H9 (cell line): ENCODE measurements at regions not wholly inside any gene's neighbourhood (a gene's known extent, or its start where the extent isn't known, plus 50 kb on each side); places are given as distances from the start of the nearest gene placed in this dataset.

Experiments used
- DNase-seq: peaks from one replicate; pipeline ENCODE4 v3.0.0-alpha.2; 2017
- H2AFZ ChIP-seq: one replicate; pipeline ENCODE4 v1.6.1; 2013; ENCODE audit warnings: mild to moderate bottlenecking, low read length, control low read depth, moderate library complexity
- H2AK5ac ChIP-seq: 2 replicates; pipeline ENCODE4 v1.6.1; 2013; ENCODE audit warnings: low read length, control low read depth, mixed read lengths; ENCODE audit not compliant: insufficient read length
- H2BK120ac ChIP-seq: one replicate; pipeline ENCODE4 v1.6.1; 2013; ENCODE audit warnings: low read depth, mild to moderate bottlenecking, low read length, control low read depth, inconsistent platforms; ENCODE audit not compliant: poor library complexity, severe bottlenecking
- H2BK12ac ChIP-seq: 2 replicates; pipeline ENCODE4 v1.6.1; 2013; ENCODE audit warnings: low read length, control low read depth, mixed read lengths, low read depth; ENCODE audit not compliant: insufficient read length
- H2BK15ac ChIP-seq: 2 replicates; pipeline ENCODE4 v1.6.1; 2013; ENCODE audit warnings: low read depth, low read length, control low read depth
- H2BK20ac ChIP-seq: one replicate; pipeline ENCODE4 v1.6.1; 2013; ENCODE audit warnings: low read depth, mild to moderate bottlenecking, low read length, control low read depth, inconsistent platforms; ENCODE audit not compliant: poor library complexity, severe bottlenecking
- H2BK5ac ChIP-seq: 2 replicates; pipeline ENCODE4 v1.6.1; 2013; ENCODE audit warnings: low read length, control low read depth, mixed read lengths; ENCODE audit not compliant: insufficient read length
- H3K14ac ChIP-seq: 2 replicates; pipeline ENCODE4 v1.6.1; 2013; ENCODE audit warnings: low read length, control low read depth; ENCODE audit not compliant: insufficient read depth
- H3K18ac ChIP-seq: 2 replicates; pipeline ENCODE4 v1.6.1; 2013; ENCODE audit warnings: low read depth, mild to moderate bottlenecking, mixed read lengths, low read length, control low read depth; ENCODE audit not compliant: insufficient read length
- H3K23ac ChIP-seq: 2 replicates; pipeline ENCODE4 v1.6.1; 2013; ENCODE audit warnings: low read length, control low read depth, mixed read lengths, low read depth; ENCODE audit not compliant: insufficient read length
- H3K23me2 ChIP-seq: 2 replicates; pipeline ENCODE4 v1.6.1; 2013; ENCODE audit warnings: low read depth, mild to moderate bottlenecking, mixed read lengths, low read length, control low read depth; ENCODE audit not compliant: insufficient read length, poor library complexity, severe bottlenecking
- H3K27ac ChIP-seq: 2 replicates; pipeline ENCODE4 v1.5.1; 2013; ENCODE audit warnings: low read length, control low read depth, mixed read lengths, low read depth; ENCODE audit not compliant: insufficient read length
- H3K27me3 ChIP-seq: 2 replicates; pipeline ENCODE4 v1.6.1; 2013; ENCODE audit warnings: low read length, control low read depth, inconsistent platforms; ENCODE audit not compliant: insufficient read depth
- H3K4ac ChIP-seq: 2 replicates; pipeline ENCODE4 v1.6.1; 2013; ENCODE audit warnings: low read depth, mild to moderate bottlenecking, control low read depth, inconsistent platforms, low read length, moderate library complexity
- H3K4me1 ChIP-seq: 2 replicates; pipeline ENCODE4 v1.6.1; 2013; ENCODE audit warnings: low read length, control low read depth, inconsistent platforms; ENCODE audit not compliant: insufficient read depth
- H3K4me2 ChIP-seq: 2 replicates; pipeline ENCODE4 v1.6.1; 2013; ENCODE audit warnings: low read length, control low read depth, mixed read lengths; ENCODE audit not compliant: insufficient read length, insufficient read depth
- H3K56ac ChIP-seq: 2 replicates; pipeline ENCODE4 v1.6.1; 2013; ENCODE audit warnings: low read depth, mild to moderate bottlenecking, mixed read lengths, low read length, control low read depth; ENCODE audit not compliant: insufficient read length
- H3K79me1 ChIP-seq: 2 replicates; pipeline ENCODE4 v1.6.1; 2013; ENCODE audit warnings: low read depth, mild to moderate bottlenecking, moderate library complexity, low read length, control low read depth, inconsistent platforms; ENCODE audit not compliant: insufficient read depth, poor library complexity, severe bottlenecking
- H3K79me2 ChIP-seq: 2 replicates; pipeline ENCODE4 v1.6.1; 2013; ENCODE audit warnings: low read length, control low read depth, inconsistent platforms; ENCODE audit not compliant: insufficient read depth
- H3K9ac ChIP-seq: 2 replicates; pipeline ENCODE4 v1.6.1; 2013; ENCODE audit warnings: low read length, control low read depth, mixed read lengths; ENCODE audit not compliant: insufficient read length; ENCODE audit errors: extremely low read depth
- H3K9me3 ChIP-seq: one replicate; pipeline ENCODE4 v1.6.1; 2013; ENCODE audit warnings: low read depth, low read length, inconsistent platforms; ENCODE audit not compliant: control insufficient read depth
- H3T11ph ChIP-seq: one replicate; pipeline ENCODE4 v1.6.1; 2013; ENCODE audit warnings: mild to moderate bottlenecking, low read length, control low read depth, inconsistent platforms
- H4K20me1 ChIP-seq: one replicate; pipeline ENCODE4 v1.6.1; 2013; ENCODE audit not compliant: control insufficient read depth, insufficient read length, insufficient read depth
- H4K5ac ChIP-seq: 2 replicates; pipeline ENCODE4 v1.6.1; 2013; ENCODE audit warnings: low read depth, mild to moderate bottlenecking, mixed read lengths, low read length, control low read depth; ENCODE audit not compliant: insufficient read length
- H4K8ac ChIP-seq: replicated peaks from 2 replicates; pipeline ENCODE4 v1.6.1; 2013; ENCODE audit warnings: low read length, control low read depth, mixed read lengths, low read depth; ENCODE audit not compliant: insufficient read length
- H4K91ac ChIP-seq: 2 replicates; pipeline ENCODE4 v1.6.1; 2013; ENCODE audit warnings: low read depth, mild to moderate bottlenecking, moderate library complexity, mixed read lengths, low read length, control low read depth; ENCODE audit not compliant: insufficient read length
- H3K27ac Mint-ChIP-seq, 3 experiments: 2 replicates in 2 of 3; 3 replicates in 1 of 3; pipeline ENCODE4 v1.8.0; 2020 to 2021; ENCODE audit warnings: mixed read lengths in 3 of 3, mild to moderate bottlenecking in 1 of 3, moderate library complexity in 1 of 3
- H3K27me3 Mint-ChIP-seq: 2 replicates; pipeline ENCODE4 v1.8.0; 2021; ENCODE audit warnings: low read depth, mild to moderate bottlenecking, moderate library complexity, mixed read lengths
- H3K36me3 Mint-ChIP-seq, 3 experiments: 2 replicates in 2 of 3; 3 replicates in 1 of 3; pipeline ENCODE4 v1.8.0; 2020 to 2021; ENCODE audit warnings: low read depth in 3 of 3, mixed read lengths in 3 of 3; ENCODE audit not compliant: insufficient read depth in 1 of 3
- H3K4me1 Mint-ChIP-seq, 2 experiments: 2 replicates each; pipeline ENCODE4 v1.8.0; 2020; ENCODE audit warnings: mixed read lengths in 2 of 2
- H3K4me3 Mint-ChIP-seq, 2 experiments: 2 replicates in 1 of 2; 3 replicates in 1 of 2; pipeline ENCODE4 v1.8.0; 2020 to 2021; ENCODE audit warnings: mild to moderate bottlenecking in 2 of 2, mixed read lengths in 2 of 2, moderate library complexity in 1 of 2
- H3K9me3 Mint-ChIP-seq, 2 experiments: 2 replicates in 1 of 2; 3 replicates in 1 of 2; pipeline ENCODE4 v1.8.0; 2020; ENCODE audit warnings: mild to moderate bottlenecking in 2 of 2, mixed read lengths in 2 of 2, moderate library complexity in 1 of 2
- WGBS: extraction: QIAGEN DNeasy Blood & Tissue Kit; methylation state at CpG from one replicate; pipeline ENCODE4 v1.1.7; 2013; ENCODE audit warnings: missing lambda C conversion rate, low lambda C conversion rate, mixed read lengths; ENCODE audit not compliant: insufficient read length; ENCODE audit errors: extremely low coverage; 5-methylcytosine and 5-hydroxymethylcytosine counted together
- TF ChIP-seq, protein P1 (sequence below): fragments of 200-600 bp; sonication (generic); conservative IDR thresholded peaks from 3 replicates; pipeline ENCODE4 v1.8.0; 2021; ENCODE audit warnings: antibody characterized with exemption, mild to moderate bottlenecking

DNA sequence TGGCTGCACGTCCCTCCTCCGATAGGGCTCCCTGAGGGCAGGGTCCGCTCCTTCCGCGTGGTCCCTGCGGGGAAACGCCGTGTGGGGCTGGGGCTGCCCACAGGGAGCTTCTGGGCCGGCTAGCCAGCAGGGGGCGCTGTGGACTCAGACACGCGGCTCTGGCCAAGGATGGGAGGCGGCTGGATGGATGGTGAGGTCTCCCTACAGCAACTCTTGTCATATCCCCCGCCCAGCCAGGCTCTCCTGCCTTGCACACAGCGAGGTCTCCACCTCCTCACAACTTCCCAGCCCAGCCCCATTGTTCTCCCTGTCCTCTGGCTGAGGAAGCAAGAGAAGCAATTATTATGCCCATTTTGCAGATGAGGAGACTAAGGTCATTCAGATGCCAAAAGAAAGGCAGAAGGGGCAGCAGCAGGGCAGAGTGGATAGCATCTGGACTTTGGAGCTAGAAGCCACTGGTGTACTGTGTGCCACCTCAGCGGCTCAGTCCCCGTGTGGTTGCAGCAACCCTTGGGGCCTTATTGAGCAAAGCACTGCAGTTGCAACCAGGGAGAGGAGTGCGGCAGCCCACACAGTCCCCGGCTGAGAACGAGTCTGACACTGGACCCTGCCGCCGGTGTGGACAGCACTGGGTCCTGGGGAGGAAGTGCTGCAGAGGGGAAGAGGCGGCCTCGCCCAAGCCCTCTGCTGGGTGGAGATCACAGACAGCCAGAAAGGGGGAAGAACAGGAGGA, 99.0 kb downstream of the ZFP36L2 start:
- Histone ChIP-seq H3K23me2 (no peaks in the 10 kb centered on the region), H3K23ac (no peak overlapping the region), H3K4ac (no peak overlapping the region), H2AFZ (no peak overlapping the region), H3K4me2 (no peak overlapping the region), H2BK12ac (no peak overlapping the region), H4K91ac (no peak overlapping the region), H3K79me1 (no peaks in the 10 kb centered on the region), H2AK5ac (no peak overlapping the region), H3K4me1 (no peaks in the 10 kb centered on the region), H3K18ac (no peak overlapping the region), H3K14ac (no peak overlapping the region), H3K9me3 (no peaks in the 10 kb centered on the region), H4K5ac (no peak overlapping the region), H4K8ac (no peak overlapping the region), H3T11ph (no peak overlapping the region), H3K27me3 (no peaks in the 10 kb centered on the region), H2BK20ac (no peak overlapping the region), H3K79me2 (no peaks in the 10 kb centered on the region), H2BK120ac (no peak overlapping the region), H3K9ac (no peak overlapping the region), H2BK15ac (no peak overlapping the region), H3K27ac (no peak overlapping the region), H2BK5ac (no peak overlapping the region), H4K20me1 (no peaks in the 10 kb centered on the region), H3K56ac (no peak overlapping the region)
- H3K27ac Mint-ChIP-seq = 0 out of 7 replicates have a peak overlapping the region, but pooled peaks of 1 of the 3 experiments have one; percentile 57
- no CpG with 5 or more reads among the region's 24 CpGs for WGBS
- H3K4me3 Mint-ChIP-seq = no peak overlapping the region
- H3K27me3 Mint-ChIP-seq = no peaks in the 10 kb centered on the region; the same call in 1 of the 2 replicates
- TF ChIP-seq, protein P1, sequence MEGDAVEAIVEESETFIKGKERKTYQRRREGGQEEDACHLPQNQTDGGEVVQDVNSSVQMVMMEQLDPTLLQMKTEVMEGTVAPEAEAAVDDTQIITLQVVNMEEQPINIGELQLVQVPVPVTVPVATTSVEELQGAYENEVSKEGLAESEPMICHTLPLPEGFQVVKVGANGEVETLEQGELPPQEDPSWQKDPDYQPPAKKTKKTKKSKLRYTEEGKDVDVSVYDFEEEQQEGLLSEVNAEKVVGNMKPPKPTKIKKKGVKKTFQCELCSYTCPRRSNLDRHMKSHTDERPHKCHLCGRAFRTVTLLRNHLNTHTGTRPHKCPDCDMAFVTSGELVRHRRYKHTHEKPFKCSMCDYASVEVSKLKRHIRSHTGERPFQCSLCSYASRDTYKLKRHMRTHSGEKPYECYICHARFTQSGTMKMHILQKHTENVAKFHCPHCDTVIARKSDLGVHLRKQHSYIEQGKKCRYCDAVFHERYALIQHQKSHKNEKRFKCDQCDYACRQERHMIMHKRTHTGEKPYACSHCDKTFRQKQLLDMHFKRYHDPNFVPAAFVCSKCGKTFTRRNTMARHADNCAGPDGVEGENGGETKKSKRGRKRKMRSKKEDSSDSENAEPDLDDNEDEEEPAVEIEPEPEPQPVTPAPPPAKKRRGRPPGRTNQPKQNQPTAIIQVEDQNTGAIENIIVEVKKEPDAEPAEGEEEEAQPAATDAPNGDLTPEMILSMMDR = peak; percentile 93
- no peaks in the 10 kb centered on the region for H3K9me3 Mint-ChIP-seq
- H3K36me3 Mint-ChIP-seq = no peaks in the 10 kb centered on the region
- peaks cover 20 to 25% of the 10 kb centered on the region in 2 experiments for H3K4me1 Mint-ChIP-seq
- peak; percentile 90 for DNase-seq
